Neural cell (in vitro differentiated cells): ENCODE measurements at regions not wholly inside any gene's neighbourhood (a gene's known extent, or its start where the extent isn't known, plus 50 kb on each side); places are given as distances from the start of the nearest gene placed in this dataset.

Experiments
- CTCF ChIP-seq: fragments of 450-650 bp; IDR thresholded peaks from 2 replicates; pipeline ENCODE4 v1.5.1; 2014; ENCODE audit warnings: antibody characterized with exemption, mild to moderate bottlenecking, moderate library complexity; ENCODE audit not compliant: poor library complexity, severe bottlenecking
- EP300 ChIP-seq: fragments of 450-650 bp; conservative IDR thresholded peaks from 2 replicates; pipeline ENCODE4 v1.6.1; 2014; ENCODE audit warnings: antibody characterized with exemption, mild to moderate bottlenecking, moderate library complexity; ENCODE audit not compliant: poor library complexity, severe bottlenecking
- MXI1 ChIP-seq: fragments of 450-650 bp; conservative IDR thresholded peaks from 2 replicates; pipeline ENCODE4 v1.6.1; 2014; ENCODE audit warnings: antibody characterized with exemption, mild to moderate bottlenecking; ENCODE audit not compliant: poor library complexity, severe bottlenecking
- REST ChIP-seq: IDR thresholded peaks from 2 replicates; pipeline ENCODE4 v1.6.1; 2012; ENCODE audit warnings: borderline replicate concordance
- TAF1 ChIP-seq: IDR thresholded peaks from 2 replicates; pipeline ENCODE4 v1.6.1; 2012; ENCODE audit warnings: low read depth

DNA sequence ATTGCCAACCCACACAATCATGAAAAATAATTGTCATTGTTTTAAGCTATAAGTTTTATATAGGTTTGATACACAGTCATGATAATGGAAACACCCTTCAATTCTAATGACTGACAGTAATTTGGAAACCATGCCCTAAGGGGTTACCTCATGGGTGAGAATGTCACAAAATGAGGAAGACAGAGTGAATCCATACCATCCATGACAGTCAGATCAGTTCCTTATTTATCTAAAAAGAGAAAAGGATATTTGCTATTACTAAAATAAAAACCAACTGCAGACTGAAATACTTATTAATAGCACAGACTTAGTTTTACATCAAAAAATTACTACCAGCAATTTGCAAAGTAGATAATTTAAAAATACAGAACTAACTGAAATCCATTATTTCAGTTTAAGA lies 437.8 kb downstream of the UTRN start:
- TF ChIP-seq EP300 (no peak), CTCF (no peak), REST (no peak), MXI1 (no peak), TAF1 (no peak)
